ENCODE measurements at regions not wholly inside any gene's neighbourhood (a gene's known extent, or its start where the extent isn't known, plus 50 kb on each side); places are given as distances from the start of the nearest gene placed in this dataset.

DNA sequence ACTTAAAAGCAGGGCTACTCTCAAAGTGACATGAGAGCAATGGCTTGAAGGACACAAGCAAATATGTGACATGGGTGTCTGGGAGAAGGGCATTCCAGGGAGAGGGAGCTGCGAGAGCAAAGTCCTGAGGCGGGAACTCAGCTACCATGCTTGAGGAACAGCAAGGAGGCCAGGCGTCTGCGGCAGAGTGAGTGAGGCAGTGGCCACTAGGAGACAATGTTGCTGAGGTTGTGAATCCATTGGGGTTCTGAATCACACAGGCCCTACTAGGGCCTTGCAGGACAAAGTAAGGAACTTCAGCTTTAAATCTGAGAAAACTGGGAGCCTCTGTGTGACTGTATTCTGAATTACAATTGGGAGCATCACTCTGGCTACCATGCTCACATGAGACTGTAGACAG, 94.1 kb upstream of the PRICKLE2 start:
- 95 to 97% methylated on average over 4 of the region's 4 CpGs for WGBS, 2 donors
- H3K4me3 ChIP-seq (ENCODE audit: low read depth, poor library complexity, severe bottlenecking): no peak overlapping the region
- TF ChIP-seq, protein P1, sequence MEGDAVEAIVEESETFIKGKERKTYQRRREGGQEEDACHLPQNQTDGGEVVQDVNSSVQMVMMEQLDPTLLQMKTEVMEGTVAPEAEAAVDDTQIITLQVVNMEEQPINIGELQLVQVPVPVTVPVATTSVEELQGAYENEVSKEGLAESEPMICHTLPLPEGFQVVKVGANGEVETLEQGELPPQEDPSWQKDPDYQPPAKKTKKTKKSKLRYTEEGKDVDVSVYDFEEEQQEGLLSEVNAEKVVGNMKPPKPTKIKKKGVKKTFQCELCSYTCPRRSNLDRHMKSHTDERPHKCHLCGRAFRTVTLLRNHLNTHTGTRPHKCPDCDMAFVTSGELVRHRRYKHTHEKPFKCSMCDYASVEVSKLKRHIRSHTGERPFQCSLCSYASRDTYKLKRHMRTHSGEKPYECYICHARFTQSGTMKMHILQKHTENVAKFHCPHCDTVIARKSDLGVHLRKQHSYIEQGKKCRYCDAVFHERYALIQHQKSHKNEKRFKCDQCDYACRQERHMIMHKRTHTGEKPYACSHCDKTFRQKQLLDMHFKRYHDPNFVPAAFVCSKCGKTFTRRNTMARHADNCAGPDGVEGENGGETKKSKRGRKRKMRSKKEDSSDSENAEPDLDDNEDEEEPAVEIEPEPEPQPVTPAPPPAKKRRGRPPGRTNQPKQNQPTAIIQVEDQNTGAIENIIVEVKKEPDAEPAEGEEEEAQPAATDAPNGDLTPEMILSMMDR (IDR thresholded peaks at IDR 0.05): no peak
- TF ChIP-seq POLR2A (IDR thresholded peaks at IDR 0.05): no peak
- intact Hi-C loops (cut with DNase I; ENCODE audit: low total_unique reads): no loop called here
- DNase-seq (ENCODE audit: low spot score in 2 of 2): no peak

DNA sequence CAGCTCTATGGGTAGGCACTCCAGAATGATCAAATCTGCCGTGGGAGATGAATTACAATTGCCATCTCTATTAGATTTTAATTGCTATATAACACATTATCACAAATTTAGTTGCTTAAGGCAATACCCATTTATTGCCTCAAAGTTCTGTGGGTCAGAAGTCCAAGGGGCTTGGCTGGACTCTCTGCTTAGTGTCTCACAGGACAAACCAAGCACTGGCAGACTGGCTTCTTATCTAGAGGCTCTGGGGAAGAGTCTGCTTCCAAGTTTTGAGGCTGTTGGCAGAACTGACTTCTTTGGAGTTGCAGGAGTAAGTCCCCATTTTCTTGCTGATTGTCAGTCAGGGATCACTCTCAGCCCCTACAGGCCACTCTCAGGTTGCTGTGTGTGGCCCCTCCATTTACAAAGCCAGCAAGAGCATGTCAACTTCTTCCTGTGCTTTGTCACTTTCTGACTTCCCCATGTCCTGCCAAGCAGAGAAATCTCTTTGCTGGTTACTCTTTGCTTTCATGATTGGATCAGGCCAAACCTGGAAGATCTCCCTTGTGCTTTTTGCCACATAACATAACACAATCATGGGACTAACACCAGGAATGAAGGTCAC, 93.5 kb upstream of the PRICKLE2 start:
- intact Hi-C loops (cut with DNase I; ENCODE audit: low total_unique reads): no loop called here
- DNase-seq (ENCODE audit: low spot score in 2 of 2): no peak
- H3K4me3 ChIP-seq (ENCODE audit: low read depth, poor library complexity, severe bottlenecking): no peak overlapping the region
- WGBS, 2 donors: 91 to 100% methylated on average over 1 of the region's 1 CpG
- TF ChIP-seq POLR2A (IDR thresholded peaks at IDR 0.05): no peak
- TF ChIP-seq, protein P1 (IDR thresholded peaks at IDR 0.05): no peak

DNA sequence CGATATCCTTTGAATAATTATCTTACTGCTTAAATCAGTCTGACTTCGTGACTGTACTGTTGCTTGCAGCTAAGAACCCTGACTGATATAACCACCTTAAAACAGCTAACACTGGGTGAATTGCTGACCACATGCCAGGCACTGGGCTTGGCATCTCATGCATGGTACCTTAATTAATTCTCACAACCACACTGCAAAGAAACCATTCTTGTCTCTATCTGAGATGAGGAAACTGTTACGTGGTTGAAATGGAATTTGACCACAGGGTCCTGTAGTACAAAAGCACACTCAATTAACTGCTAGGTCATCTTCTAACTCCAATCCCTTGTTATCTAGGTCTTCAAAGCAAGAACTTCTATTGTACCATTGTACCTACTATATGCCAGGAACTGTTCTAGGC, 92.7 kb upstream of the PRICKLE2 start:
- intact Hi-C loops (cut with DNase I; ENCODE audit: low total_unique reads): no loop called here
- no peak for DNase-seq (ENCODE audit: low spot score in 2 of 2)
- TF ChIP-seq, protein P1 (IDR thresholded peaks at IDR 0.05): no peak
- TF ChIP-seq POLR2A (IDR thresholded peaks at IDR 0.05): no peak
- 67 to 78% methylated on average over 3 of the region's 3 CpGs for WGBS, 2 donors
- no peak overlapping the region for H3K4me3 ChIP-seq (ENCODE audit: low read depth, poor library complexity, severe bottlenecking)

DNA sequence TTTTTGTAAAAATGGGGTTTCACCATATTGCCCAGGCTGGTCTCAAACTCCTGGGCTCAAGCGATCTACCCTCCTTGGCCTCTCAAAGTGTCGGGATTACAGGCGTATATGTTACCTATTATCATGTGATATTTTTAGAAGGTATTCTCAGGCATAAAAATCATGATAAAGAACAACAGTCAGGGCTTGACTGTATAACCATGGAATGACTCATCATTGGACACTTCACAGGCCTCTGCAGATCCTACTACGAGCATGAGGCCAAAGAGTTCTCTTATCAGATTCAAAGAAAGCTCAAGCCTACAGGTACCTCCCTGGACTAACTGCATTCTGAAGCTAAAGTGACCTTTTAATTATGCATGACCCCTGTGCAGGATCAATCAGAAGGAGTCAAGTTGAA, 91.7 kb upstream of the PRICKLE2 start:
- DNase-seq (ENCODE audit: low spot score in 2 of 2): no peak
- WGBS, 2 donors: 63 to 69% methylated on average over 4 of the region's 4 CpGs
- H3K4me3 ChIP-seq (ENCODE audit: low read depth, poor library complexity, severe bottlenecking): no peak overlapping the region
- TF ChIP-seq POLR2A (IDR thresholded peaks at IDR 0.05): no peak
- TF ChIP-seq, protein P1 (IDR thresholded peaks at IDR 0.05): no peak
- intact Hi-C loops (cut with DNase I; ENCODE audit: low total_unique reads): no loop called here

DNA sequence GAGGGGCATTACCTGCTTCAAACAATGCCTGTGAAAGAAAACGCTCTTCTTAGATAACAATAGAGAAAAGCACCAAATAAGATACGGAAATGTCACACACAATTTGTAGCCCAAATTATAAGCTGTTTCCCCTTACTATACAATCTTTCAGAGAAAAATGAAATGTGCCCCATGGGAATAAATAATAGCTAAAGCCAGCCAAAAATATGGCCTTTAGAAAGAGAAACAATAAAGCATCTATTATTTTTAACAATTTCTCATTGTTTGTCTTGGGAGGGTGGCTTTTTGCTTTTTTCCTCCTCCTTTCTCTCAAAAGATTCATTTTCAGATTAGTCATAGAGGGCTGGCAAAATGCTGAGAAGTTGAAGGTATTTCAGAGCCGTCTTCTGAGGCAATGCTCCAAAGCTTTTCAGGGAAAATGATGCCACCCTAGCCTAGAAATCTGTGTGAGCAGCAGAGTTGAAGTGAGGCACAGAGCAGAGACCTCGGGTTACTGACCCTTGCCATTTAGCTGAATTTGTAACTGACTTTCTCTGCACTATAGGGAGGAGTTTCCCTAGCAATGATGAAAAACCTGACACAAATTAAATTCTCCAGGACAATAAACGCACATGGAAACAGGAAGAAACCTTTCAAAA, 86.3 kb upstream of the PRICKLE2 start:
- intact Hi-C loops (cut with DNase I; ENCODE audit: low total_unique reads): no loop called here
- DNase-seq (ENCODE audit: low spot score in 2 of 2): no peak
- TF ChIP-seq POLR2A (IDR thresholded peaks at IDR 0.05): no peak
- TF ChIP-seq, protein P1 (IDR thresholded peaks at IDR 0.05): no peak
- H3K4me3 ChIP-seq (ENCODE audit: low read depth, poor library complexity, severe bottlenecking): no peak overlapping the region
- 43 to 49% methylated on average over 5 of the region's 5 CpGs for WGBS, 2 donors

DNA sequence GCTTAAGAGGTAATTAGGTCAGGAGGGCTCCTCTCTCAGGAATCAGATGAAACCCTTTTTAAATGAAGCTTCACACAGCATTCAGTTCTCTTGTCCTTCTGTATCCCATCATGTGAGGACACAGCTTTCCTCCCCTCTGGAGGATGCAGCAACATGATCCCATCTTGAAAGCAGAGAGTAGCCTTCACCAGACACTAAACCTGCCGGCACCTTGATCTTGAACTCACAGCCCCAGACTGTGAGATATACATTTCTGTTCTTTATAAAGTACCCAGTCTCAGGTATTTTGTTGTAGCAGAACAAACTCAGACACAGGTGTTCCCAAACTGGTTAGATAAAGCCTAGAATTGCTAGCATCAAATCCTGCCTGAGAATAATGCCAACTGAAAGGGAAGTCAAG, 83.7 kb upstream of the PRICKLE2 start:
- DNase-seq (ENCODE audit: low spot score in 2 of 2): no peak
- H3K4me3 ChIP-seq (ENCODE audit: low read depth, poor library complexity, severe bottlenecking): no peak overlapping the region
- intact Hi-C loops (cut with DNase I; ENCODE audit: low total_unique reads): no loop called here
- TF ChIP-seq, protein P1 (IDR thresholded peaks at IDR 0.05): no peak
- no peak for TF ChIP-seq POLR2A (IDR thresholded peaks at IDR 0.05)
- WGBS, 2 donors: 88 to 100% methylated on average over 1 of the region's 1 CpG
